PC-3 (cell line): ENCODE measurements at regions not wholly inside any gene's neighbourhood (a gene's known extent, or its start where the extent isn't known, plus 50 kb on each side); places are given as distances from the start of the nearest gene placed in this dataset.
"Not testable (repeated sequence)": the region's sequence is repeated elsewhere in the genome, so short reads cannot be mapped to it uniquely, and the experiment has no call there.

ENCODE experiments used
- ATAC-seq: fragments of 200-7000 bp; cut with Tn5 transposase; 2 replicates; pipeline ENCODE4 v1.9.1; 2020; ENCODE audit warnings: mild to moderate bottlenecking, moderate library complexity
- BruUV-seq: library from RNA; stranded (reverse); fragments of 400-500 nt; replicated peaks from 2 replicates; lab custom pipeline; 2021; lab: Mats Ljungman, UMichigan
- CTCF ChIA-PET: fragments of 300-600 bp; sonication (Branson Sonifier 250); formaldehyde crosslinking; loops from one replicate; lab custom pipeline; 2022; ENCODE audit warnings: antibody characterized with exemption; lab: Charles Lee
- POLR2A ChIA-PET: fragments of 300-600 bp; sonication (Branson Sonifier 250); formaldehyde crosslinking; loops from one replicate; lab custom pipeline; 2022; ENCODE audit warnings: antibody characterized with exemption; ENCODE audit not compliant: unreplicated experiment; lab: Charles Lee
- DNase-seq: peaks from one replicate; pipeline ENCODE4 v3.0.0-alpha.2; 2015
- H2AFZ ChIP-seq: fragments of 300-600 bp; sonication (generic); 2 replicates; pipeline ENCODE4 v1.6.0; 2016; ENCODE audit warnings: antibody characterized with exemption, low read length
- H3F3A ChIP-seq: fragments of 300-600 bp; sonication (generic); one replicate; pipeline ENCODE4 v1.6.0; 2017; ENCODE audit warnings: antibody characterized with exemption, low read length, control low read depth, mild to moderate bottlenecking; ENCODE audit not compliant: unreplicated experiment
- H3K27ac ChIP-seq: fragments of 300-600 bp; sonication (generic); 2 replicates; pipeline ENCODE4 v1.5.1; 2016; ENCODE audit warnings: mild to moderate bottlenecking, low read length
- H3K27me3 ChIP-seq: fragments of 300-600 bp; sonication (generic); 2 replicates; pipeline ENCODE4 v1.6.1; 2016; ENCODE audit warnings: low read length, mixed read lengths
- H3K36me3 ChIP-seq: fragments of 300-600 bp; sonication (generic); 2 replicates; pipeline ENCODE4 v1.6.1; 2016; ENCODE audit warnings: low read depth, mixed run types, low read length, mixed read lengths
- H3K4me1 ChIP-seq: fragments of 300-600 bp; sonication (generic); 2 replicates; pipeline ENCODE4 v1.5.1; 2016; ENCODE audit warnings: low read length; ENCODE audit not compliant: insufficient read depth
- H3K4me2 ChIP-seq: fragments of 300-600 bp; sonication (generic); 2 replicates; pipeline ENCODE4 v1.6.0; 2016; ENCODE audit warnings: low read length
- H3K4me3 ChIP-seq: fragments of 300-600 bp; sonication (generic); 2 replicates; pipeline ENCODE4 v1.5.1; 2016; ENCODE audit warnings: mild to moderate bottlenecking, low read length, mixed read lengths
- H3K79me2 ChIP-seq: fragments of 300-600 bp; sonication (generic); 2 replicates; pipeline ENCODE4 v1.6.1; 2017; ENCODE audit warnings: low read length, mixed read lengths
- H3K9ac ChIP-seq: fragments of 300-600 bp; sonication (generic); 2 replicates; pipeline ENCODE4 v1.6.0; 2016; ENCODE audit warnings: mild to moderate bottlenecking, low read length
- H3K9me2 ChIP-seq: fragments of 300-600 bp; sonication (generic); replicated peaks from 2 replicates; pipeline ENCODE4 v1.6.1; 2016; ENCODE audit warnings: mixed run types, low read length, mixed read lengths
- H3K9me3 ChIP-seq: fragments of 300-600 bp; sonication (generic); 2 replicates; pipeline ENCODE4 v1.6.1; 2016; ENCODE audit warnings: low read length, mixed read lengths
- H4K20me1 ChIP-seq: fragments of 300-600 bp; sonication (generic); 2 replicates; pipeline ENCODE4 v1.6.1; 2016; ENCODE audit warnings: low read length, mixed read lengths
- EZH2 ChIP-seq: fragments of 300-600 bp; sonication (generic); IDR thresholded peaks from one replicate; pipeline ENCODE4 v1.6.1; 2017; ENCODE audit warnings: antibody characterized with exemption, mild to moderate bottlenecking, low read length; ENCODE audit not compliant: unreplicated experiment
- EZH2phosphoT487 ChIP-seq: fragments of 300-600 bp; sonication (generic); IDR thresholded peaks from 2 replicates; pipeline ENCODE4 v1.6.1; 2018; ENCODE audit warnings: mild to moderate bottlenecking, antibody characterized with exemption, low read length, borderline replicate concordance
- intact Hi-C: fragments of 100-400 bp; cut with micrococcal nuclease; formaldehyde crosslinking; loops from 2 replicates; pipeline ENCODE4 v1.9.0; 2023
- TF ChIP-seq, protein P1 (sequence below): fragments of 300-600 bp; sonication (generic); conservative IDR thresholded peaks from 2 replicates; pipeline ENCODE4 v1.5.1; 2017; ENCODE audit warnings: antibody characterized with exemption, low read depth, mild to moderate bottlenecking, low read length

DNA sequence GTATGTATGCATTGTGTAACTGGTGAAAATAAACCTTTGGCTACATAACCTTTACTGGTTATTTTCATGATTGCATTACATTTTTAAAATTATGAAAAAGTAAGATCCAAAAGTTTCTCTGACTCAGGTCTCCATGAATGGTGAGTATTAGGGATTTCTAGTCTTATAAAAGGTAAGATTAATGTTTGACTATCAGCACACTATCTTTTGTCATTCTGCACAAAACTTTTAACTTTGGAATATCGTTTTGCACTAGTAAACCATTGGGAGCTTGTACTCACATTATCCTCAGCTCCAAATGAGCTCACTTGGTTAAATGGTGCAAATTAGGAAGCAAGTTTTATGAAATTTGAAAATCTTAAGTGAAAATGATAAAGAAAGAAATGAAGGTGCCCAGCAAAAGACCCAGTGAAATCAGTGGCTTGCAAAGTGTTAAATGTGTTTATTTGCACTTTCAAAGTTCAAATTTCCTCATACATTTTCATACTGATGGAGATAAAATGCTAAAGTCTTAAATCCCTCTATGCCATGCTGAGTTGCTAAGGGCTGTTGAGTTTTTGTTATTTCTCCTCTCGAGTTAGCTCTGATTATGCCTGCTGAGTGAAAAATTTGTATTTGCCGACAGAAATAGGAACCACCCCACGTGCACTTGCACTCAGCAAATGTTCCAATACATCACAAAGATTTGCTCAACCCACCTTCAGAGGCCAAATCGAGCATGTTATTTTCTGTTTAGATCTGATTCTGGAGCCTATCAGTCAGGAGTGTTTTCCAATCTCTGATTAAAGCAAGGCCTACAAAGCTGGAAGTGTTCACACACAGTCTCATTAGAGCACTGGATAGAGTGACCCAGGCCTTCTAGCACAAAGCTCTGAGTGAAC is 885.7 kb downstream of the NR2F1-AS1 start:
- DNase-seq (no peak), ATAC-seq (no peak)
- TF ChIP-seq, protein P1, sequence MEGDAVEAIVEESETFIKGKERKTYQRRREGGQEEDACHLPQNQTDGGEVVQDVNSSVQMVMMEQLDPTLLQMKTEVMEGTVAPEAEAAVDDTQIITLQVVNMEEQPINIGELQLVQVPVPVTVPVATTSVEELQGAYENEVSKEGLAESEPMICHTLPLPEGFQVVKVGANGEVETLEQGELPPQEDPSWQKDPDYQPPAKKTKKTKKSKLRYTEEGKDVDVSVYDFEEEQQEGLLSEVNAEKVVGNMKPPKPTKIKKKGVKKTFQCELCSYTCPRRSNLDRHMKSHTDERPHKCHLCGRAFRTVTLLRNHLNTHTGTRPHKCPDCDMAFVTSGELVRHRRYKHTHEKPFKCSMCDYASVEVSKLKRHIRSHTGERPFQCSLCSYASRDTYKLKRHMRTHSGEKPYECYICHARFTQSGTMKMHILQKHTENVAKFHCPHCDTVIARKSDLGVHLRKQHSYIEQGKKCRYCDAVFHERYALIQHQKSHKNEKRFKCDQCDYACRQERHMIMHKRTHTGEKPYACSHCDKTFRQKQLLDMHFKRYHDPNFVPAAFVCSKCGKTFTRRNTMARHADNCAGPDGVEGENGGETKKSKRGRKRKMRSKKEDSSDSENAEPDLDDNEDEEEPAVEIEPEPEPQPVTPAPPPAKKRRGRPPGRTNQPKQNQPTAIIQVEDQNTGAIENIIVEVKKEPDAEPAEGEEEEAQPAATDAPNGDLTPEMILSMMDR: no peak
- no peak for TF ChIP-seq EZH2phosphoT487
- no peak for TF ChIP-seq EZH2
- H3K4me1 ChIP-seq: no peaks in the 10 kb centered on the region
- no peaks in the 10 kb centered on the region for H3K79me2 ChIP-seq
- no peak overlapping the region for H3K9ac ChIP-seq
- H3K9me2 ChIP-seq: no peaks in the 10 kb centered on the region
- H3F3A ChIP-seq: no peaks in the 10 kb centered on the region
- no TSS peak for BruUV-seq
- no peaks in the 10 kb centered on the region for H4K20me1 ChIP-seq
- H3K27me3 ChIP-seq: no peaks in the 10 kb centered on the region
- H3K36me3 ChIP-seq: no peaks in the 10 kb centered on the region
- no peaks in the 10 kb centered on the region for H3K9me3 ChIP-seq
- POLR2A ChIA-PET: no interaction called here
- no peak overlapping the region for H2AFZ ChIP-seq
- no peak overlapping the region for H3K27ac ChIP-seq
- CTCF ChIA-PET: no interaction called here
- no peak overlapping the region for H3K4me3 ChIP-seq
- intact Hi-C loops: no loop called here
- H3K4me2 ChIP-seq: no peak overlapping the region

GRCh38 chr5:92694067-92694466 is 887.0 kb downstream of the NR2F1-AS1 start:
- ChIA-PET POLR2A (no interaction called here), CTCF (no interaction called here)
- no peak overlapping the region for H2AFZ ChIP-seq
- no peak overlapping the region for H3K27ac ChIP-seq
- H3K9me2 ChIP-seq: no peaks in the 10 kb centered on the region
- intact Hi-C loops: no loop called here
- H3K79me2 ChIP-seq: no peaks in the 10 kb centered on the region
- no peaks in the 10 kb centered on the region for H3K36me3 ChIP-seq
- no peaks in the 10 kb centered on the region for H4K20me1 ChIP-seq
- BruUV-seq: no TSS peak
- H3K4me3 ChIP-seq: no peak overlapping the region
- DNase-seq (no peak), ATAC-seq (no peak)
- H3F3A ChIP-seq: no peaks in the 10 kb centered on the region
- H3K4me1 ChIP-seq: no peaks in the 10 kb centered on the region
- H3K4me2 ChIP-seq: no peak overlapping the region
- TF ChIP-seq, protein P1: no peak
- TF ChIP-seq EZH2 (no peak), EZH2phosphoT487 (no peak)
- H3K9ac ChIP-seq: no peak overlapping the region
- no peaks in the 10 kb centered on the region for H3K9me3 ChIP-seq
- H3K27me3 ChIP-seq: no peaks in the 10 kb centered on the region

DNA sequence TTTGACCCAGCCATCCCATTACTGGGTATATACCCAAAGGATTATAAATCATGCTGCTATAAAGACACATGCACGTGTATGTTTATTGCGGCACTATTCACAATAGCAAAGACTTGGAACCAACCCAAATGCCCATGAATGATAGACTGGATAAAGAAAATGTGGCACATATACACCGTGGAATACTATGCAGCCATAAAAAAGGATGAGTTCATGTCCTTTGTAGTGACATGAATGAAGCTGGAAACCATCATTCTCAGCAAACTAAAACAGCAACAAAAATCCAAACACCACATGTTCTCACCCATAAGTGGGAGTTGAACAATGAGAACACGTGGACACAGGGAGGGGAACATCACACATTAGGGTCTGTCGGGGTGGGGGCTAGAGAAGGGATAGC is 889.1 kb downstream of the NR2F1-AS1 start:
- H3K9me2 ChIP-seq, H3K79me2 ChIP-seq, DNase-seq, intact Hi-C loops, H3K4me2 ChIP-seq, H3K4me3 ChIP-seq, H3K27ac ChIP-seq, H3K4me1 ChIP-seq, CTCF ChIA-PET, H4K20me1 ChIP-seq, H3K9me3 ChIP-seq, ATAC-seq, H3F3A ChIP-seq, POLR2A ChIA-PET, H3K27me3 ChIP-seq, H2AFZ ChIP-seq, H3K9ac ChIP-seq, BruUV-seq, H3K36me3 ChIP-seq: not testable (repeated sequence)
